GM18498 (cell line): ENCODE measurements at regions not wholly inside any gene's neighbourhood (a gene's known extent, or its start where the extent isn't known, plus 50 kb on each side); places are given as distances from the start of the nearest gene placed in this dataset.
A peak's percentile ranks its signal among the peaks of the same experiment; 100 is the strongest.
"Not testable (repeated sequence)": the region's sequence is repeated elsewhere in the genome, so short reads cannot be mapped to it uniquely, and the experiment has no call there.

Experiments
- ATAC-seq: cut with Tn5 transposase; IDR thresholded peaks from one replicate; pipeline ENCODE4 v1.9.1; 2021; ENCODE audit warnings: mild to moderate bottlenecking, moderate library complexity; ENCODE audit not compliant: unreplicated experiment

DNA sequence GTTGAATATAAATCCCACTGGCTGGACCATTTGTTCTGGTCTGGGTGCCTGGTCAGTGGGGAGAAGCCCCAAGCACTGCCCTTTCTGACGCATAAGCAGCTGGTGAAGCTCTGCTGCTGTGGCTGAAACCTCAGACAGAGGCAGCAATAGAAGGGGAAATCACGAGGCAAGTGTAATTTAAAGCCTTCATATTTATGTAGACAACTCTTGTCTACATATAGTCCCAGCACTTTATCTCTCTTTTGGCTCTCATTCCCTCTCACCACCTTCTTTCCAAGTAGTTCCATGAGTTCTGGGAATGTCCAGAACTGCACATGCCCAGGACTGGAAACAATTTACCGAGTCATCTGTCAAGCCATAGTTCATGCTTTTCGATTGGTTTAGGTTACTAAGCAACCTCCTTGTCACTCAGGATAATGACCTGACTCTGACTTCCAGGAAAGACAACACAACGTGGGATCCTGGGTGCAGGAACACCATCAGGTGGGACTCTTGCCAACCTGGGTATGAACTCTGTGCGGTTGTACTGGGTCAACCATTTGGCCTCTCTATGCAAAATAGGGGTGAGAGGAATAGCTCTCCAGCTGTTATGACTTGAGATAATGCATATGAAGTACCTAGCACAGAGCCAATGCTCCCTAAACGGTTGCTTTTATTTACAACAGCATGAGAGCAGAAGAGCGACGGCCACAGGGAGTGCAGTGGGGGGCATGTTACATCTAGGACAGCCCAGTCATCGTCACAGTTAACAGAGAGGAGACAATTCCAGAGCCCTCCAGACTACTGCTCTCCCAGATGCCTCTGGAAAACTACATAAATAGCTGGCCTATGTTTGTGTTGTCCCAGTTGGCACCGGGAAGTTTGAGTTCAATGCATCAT, 321.9 kb downstream of the FOXO1 start:
- peak; percentile 66 for ATAC-seq

- ATAC-seq, result no peak
Measured at GRCh38 chr13:40345149-40345514, 321.3 kb downstream of the FOXO1 start.

DNA sequence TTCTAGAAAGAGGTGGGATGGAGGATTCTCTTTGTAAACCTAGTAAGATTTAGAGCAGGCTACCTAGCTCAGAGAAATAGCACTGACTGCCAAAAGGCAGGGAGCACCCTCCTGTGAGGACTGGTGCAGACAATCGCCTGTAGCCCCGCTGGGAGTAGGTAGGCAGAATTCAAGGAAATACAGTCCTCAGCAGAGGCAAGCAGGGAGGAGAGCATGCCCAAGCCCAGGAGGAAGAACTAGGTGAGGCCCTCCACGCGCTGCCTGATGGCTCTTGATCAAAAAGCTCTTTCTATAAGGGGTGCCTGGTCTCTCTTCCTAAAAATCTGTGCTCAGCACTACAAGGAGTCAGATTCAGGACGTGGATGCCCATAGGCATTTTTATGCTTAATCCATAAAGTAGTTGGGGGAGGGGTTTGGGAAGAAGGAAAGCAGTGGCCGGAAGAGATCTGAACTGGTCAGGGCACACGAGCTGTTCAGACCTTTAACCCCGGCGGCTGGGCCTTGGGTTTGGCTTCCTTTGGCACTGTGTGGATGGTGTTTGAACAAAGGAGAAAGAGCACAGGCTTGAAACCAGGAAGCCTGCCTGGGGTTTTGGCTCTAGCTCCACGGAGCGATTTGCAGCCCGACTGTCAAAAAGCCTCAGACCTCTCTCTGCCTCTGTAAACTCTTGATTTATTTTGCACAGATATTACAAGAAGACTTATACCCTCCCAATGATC, 320.6 kb downstream of the FOXO1 start:
- no peak for ATAC-seq

- no peak for ATAC-seq
Measured at GRCh38 chr13:40346592-40346991, 319.8 kb downstream of the FOXO1 start.

DNA sequence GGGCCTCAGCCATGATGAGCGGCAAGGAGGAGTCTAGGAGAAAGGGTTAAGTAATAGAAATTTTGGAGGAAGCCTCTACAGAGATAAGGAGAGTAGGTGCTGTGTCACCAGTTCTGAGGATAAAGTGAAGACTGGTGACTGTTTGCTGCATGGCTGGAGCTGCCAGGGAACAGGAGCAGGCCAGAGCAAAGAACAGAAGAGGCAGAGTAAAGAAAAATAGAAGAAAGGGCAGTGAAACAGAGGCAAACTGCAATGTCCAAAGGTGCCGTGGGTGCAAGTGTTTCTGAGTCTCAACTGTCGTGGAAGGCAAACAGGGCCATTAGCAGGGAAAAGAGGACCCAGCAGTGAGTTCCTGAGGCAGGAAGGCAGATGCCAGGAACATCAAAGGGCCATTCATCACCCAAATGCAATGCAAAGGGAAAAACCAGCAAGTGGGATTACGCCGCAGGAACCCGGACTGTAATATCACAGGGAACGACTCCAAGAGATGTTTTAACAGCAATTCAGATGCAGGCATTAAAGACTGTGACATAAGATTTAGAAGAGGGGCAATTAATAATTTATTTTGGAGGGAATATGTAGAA, 318.3 kb downstream of the FOXO1 start:
- no peak for ATAC-seq

- no peak for ATAC-seq
Measured at GRCh38 chr13:40350283-40350992, 316.0 kb downstream of the FOXO1 start.

- ATAC-seq, result no peak
Measured at GRCh38 chr13:40351537-40352379, 314.7 kb downstream of the FOXO1 start.

DNA sequence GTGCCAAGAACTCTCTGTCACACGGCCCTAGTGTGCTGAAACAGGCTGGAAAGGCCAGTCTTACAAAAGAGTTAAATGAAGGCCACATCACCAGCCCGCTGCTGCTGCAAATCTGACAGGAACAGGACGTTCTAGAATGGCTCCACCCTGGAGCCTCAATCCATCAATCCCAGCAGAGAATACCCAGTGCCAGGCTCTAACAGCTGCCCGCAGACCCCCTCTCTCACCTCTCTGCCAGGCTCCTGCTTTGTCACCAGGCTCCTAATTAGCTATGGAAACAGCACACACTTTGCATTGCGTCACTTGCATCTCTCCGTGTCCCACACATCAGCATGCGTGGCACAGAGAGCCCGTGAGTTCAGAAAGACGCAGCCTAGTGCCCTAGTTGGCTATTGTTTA, 314.1 kb downstream of the FOXO1 start:
- no peak for ATAC-seq

- no peak for ATAC-seq
Measured at GRCh38 chr13:40352802-40353562, 313.5 kb downstream of the FOXO1 start.

GRCh38 chr13:40355126-40355724, 311.2 kb downstream of the FOXO1 start:
- no peak for ATAC-seq

DNA sequence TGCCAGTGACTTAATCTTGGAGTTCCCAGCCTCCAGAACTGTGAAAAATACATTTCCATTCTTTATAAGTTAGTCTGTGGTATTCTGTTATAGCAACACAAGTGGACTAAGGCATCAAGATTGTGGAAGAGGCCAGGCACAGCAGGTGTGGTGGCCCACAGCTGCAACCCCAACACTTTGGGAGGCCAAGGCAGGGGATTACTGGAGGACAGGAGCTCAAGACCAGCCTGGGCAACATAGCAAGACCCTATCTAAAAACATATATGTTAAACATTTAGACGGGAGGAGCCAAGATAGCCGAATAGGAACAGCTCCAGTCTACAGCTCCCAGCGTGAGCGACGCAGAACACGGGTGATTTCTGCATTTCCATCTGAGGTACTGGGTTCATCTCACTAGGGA, 310.4 kb downstream of the FOXO1 start:
- ATAC-seq, result no peak

DNA sequence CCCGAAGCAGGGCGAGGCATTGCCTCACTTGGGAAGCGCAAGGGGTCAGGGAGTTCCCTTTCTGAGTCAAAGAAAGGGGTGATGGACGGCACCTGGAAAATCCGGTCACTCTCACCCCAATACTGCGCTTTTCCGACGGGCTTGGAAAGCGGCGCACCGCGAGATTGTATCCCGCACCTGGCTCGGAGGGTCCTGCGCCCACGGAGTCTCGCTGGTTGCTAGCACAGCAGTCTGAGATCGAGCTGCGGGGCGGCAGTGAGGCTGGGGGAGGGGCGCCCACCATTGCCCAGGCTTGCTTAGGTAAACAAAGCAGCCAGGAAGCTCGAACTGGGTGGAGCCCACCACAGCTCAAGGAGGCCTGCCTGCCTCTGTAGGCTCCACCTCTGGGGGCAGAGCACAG, 310.0 kb downstream of the FOXO1 start:
- not testable (repeated sequence) for ATAC-seq

GRCh38 chr13:40362502-40362901, 303.9 kb downstream of the FOXO1 start:
- no peak for ATAC-seq

- ATAC-seq, result no peak
Measured at GRCh38 chr13:40363653-40364052, 302.8 kb downstream of the FOXO1 start.

DNA sequence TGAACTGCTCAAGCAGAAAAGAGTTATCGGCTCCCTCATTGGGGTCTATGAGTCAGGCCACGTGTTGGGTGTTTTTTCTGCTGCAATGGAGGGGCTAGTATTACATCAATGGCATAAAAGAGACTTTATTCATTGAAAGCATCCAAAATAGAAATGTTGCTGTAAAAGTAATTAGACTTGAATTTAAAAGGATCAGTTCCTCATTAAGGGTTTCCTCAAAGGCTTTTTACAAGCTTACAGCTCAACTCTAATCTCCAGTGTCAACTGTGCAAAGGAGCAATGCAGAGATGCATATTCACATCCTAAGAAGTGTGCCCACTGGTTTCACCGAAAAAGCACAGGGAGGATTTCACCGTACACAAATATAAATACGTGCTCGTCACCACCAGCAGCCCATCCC, 300.3 kb downstream of the FOXO1 start:
- no peak for ATAC-seq

DNA sequence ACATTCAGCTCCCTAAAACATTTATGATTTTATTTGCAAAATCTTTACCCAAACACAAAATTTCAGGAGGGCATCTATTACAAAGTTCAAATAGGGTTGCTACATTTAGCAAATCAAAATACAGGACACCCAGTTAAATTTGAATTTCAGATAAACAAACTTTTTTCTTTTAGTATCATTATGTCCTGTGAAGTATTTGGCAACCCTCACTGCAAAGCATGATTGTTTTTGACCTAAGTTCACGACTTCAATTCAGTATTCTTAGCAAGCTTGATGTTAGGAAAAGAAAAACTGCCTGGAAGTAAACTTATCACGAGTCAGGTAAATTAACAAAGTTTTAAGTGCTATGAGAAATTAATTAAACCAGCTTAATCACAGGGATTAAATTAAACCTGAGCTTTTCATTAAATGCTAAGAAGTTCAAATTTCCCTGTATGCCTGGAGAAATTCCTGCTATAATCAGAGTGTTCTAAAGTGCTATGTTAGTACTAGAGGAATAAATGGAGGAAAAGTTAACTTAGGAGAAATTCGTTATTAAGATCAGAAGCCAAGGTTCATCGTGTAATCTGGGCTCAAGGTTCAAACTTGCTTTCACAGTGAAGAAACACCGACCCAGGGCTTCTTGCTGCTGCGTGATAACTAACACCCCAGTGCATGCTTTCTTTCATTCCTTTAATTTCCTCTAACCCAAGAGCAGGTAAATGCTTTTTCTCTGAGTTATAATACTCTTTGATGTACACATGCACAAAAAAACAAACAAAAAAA, 298.1 kb downstream of the FOXO1 start:
- ATAC-seq, result no peak

GRCh38 chr13:40370661-40371060, 295.8 kb downstream of the FOXO1 start:
- no peak for ATAC-seq

GRCh38 chr13:40371531-40372125, 294.8 kb downstream of the FOXO1 start:
- ATAC-seq, result no peak
